HCEC 1CT (cell line): ENCODE measurements at regions not wholly inside any gene's neighbourhood (a gene's known extent, or its start where the extent isn't known, plus 50 kb on each side); places are given as distances from the start of the nearest gene placed in this dataset.
"Not testable (repeated sequence)": the region's sequence is repeated elsewhere in the genome, so short reads cannot be mapped to it uniquely, and the experiment has no call there.

Experiments
- DNase-seq: peaks from one replicate; pipeline ENCODE4 v3.0.0-alpha.2; 2017

DNA sequence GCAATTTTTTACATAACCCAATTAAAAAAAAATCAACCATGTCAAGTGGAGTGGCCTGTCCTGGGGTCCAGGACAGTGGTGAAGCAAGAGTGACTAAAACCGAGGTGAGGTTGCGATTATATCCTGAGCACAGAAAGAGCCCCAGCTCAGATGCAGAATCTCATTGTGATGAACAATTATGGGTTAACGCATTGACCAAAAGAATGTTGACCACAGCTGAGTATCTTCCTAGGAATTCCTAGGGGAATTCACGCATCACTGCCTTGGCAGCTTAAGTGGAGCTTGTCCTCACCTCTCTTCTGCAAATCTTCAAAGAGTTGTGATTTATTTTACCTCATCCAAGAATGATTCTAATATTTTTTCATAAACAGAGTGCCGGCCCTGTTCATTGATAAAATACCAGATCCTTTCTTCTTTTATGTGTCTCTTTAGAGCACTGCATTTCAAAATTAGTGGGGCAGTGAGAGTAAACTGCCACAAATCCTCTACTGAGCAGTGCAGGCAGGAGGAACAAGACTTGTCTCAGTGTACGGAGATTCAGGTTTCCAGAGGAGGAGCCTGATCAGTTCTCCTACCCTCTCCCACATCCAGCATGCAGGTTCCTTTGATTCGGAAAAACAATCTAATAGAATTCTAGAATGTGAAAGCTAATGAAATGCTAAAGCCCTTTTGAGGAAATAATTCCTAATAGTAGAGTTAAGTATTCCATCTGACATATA, 60.1 kb upstream of the ZNF184 start:
- DNase-seq, result peak; percentile 60

DNA sequence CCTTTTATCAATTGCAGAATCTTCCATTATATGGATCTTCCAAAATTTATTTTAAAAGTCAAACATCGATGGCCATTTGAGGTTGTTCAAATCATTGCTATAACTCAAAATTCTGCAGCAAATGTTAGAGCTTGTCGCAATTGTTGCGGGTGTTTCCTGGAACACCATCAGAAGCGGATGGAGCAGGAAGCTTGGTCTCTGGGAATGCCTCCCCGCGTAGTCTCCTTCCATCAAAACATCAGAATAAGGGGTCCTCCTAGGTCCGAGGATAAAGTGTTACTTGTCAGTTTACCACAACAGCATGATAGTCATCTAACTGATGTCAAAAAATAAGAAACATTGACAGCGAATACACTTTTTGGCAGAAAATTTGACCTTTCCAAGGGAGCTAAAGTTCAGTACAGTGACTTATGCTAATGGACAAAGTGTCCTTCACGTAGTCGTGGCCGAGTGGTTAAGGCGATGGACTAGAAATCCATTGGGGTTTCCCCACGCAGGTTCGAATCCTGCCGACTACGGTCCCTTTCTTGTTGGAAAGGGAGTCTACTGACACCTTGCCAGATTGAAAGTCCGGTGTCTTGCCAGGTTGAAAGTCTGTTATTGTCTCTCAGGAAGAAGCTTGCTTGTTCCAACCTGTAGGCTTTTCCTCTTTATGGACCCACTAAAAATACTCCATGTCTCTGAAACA, 59.0 kb upstream of the ZNF184 start:
- no peak for DNase-seq

DNA sequence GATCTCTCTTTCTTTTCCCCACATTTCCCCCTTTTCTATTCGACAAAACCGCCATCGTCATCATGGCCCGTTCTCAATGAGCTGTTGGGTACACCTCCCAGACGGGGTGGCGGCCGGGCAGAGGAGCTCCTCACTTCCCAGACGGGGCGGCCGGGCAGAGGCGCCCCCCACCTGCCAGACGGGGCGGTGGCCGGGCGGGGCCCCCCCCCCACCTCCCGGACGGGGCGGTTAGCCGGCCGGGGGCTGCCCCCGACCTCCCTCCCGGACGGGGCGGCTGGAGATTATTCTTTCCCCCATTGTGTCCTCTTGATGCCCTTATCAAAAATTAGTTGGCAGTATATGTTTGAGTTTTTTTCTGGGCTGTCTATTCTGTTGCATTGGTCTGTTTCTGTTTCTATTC, 56.9 kb upstream of the ZNF184 start:
- DNase-seq, result not testable (repeated sequence)

DNA sequence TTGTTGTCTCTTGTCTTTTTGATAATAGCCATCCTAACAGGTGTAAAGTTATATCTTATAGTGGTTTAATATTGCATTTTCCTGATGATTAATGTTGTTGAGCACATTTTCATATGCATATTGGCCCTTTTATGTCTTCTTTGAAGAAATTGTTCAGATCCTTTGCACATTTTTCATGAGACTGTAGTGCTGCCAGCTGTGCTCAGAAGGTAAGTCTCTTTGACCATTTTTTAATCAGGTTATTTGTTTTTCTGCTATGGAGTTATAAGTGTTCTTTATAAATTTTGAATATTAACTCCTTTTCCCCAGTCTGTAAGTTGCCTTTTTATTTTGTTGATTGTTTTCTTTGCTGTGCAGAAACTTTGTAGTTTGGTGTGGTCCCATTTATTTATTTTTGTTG, 55.8 kb upstream of the ZNF184 start:
- no peak for DNase-seq
